D721Med (cell line): ENCODE measurements at regions not wholly inside any gene's neighbourhood (a gene's known extent, or its start where the extent isn't known, plus 50 kb on each side); places are given as distances from the start of the nearest gene placed in this dataset.
"Not testable (repeated sequence)": the region's sequence is repeated elsewhere in the genome, so short reads cannot be mapped to it uniquely, and the experiment has no call there.

Experiments
- DNase-seq: peaks from one replicate; pipeline ENCODE4 v3.0.0; 2011; ENCODE audit warnings: low spot score; ENCODE audit not compliant: insufficient read length
- FAIRE-seq: peaks from 2 replicates; lab custom pipeline; 2011; peaks lifted over from hg19 to GRCh38; lab: Jason Lieb, UNC
- CTCF ChIP-seq: IDR thresholded peaks from 2 replicates; pipeline ENCODE4 v1.5.1; 2012; ENCODE audit warnings: mild to moderate bottlenecking, control low read depth; ENCODE audit not compliant: insufficient read depth; ENCODE audit errors: missing control alignments

GRCh38 chr5:100682625-100683024 is 147.5 kb downstream of the FAM174A start:
- no peak for DNase-seq
- no peak for TF ChIP-seq CTCF
- no peak for FAIRE-seq

GRCh38 chr5:100683881-100684280 is 148.7 kb downstream of the FAM174A start:
- no peak for TF ChIP-seq CTCF
- FAIRE-seq (no peak), DNase-seq (no peak)

- not testable (repeated sequence) for FAIRE-seq, DNase-seq
Observed at GRCh38 chr5:100685122-100685521, 149.9 kb downstream of the FAM174A start.

GRCh38 chr5:100688834-100689233 is 153.7 kb downstream of the FAM174A start:
- FAIRE-seq, DNase-seq: not testable (repeated sequence)

GRCh38 chr5:100690036-100690560 is 154.9 kb downstream of the FAM174A start:
- DNase-seq (no peak), FAIRE-seq (no peak)
- TF ChIP-seq CTCF = no peak

- TF ChIP-seq CTCF = no peak
- FAIRE-seq (no peak), DNase-seq (no peak)
Observed at GRCh38 chr5:100691085-100691484, 155.9 kb downstream of the FAM174A start.

GRCh38 chr5:100691548-100691947 is 156.4 kb downstream of the FAM174A start:
- FAIRE-seq (no peak), DNase-seq (no peak)
- no peak for TF ChIP-seq CTCF

- no peak for FAIRE-seq
- no peak for TF ChIP-seq CTCF
- DNase-seq = no peak
Observed at GRCh38 chr5:100693481-100693880, 158.3 kb downstream of the FAM174A start.
